WTC11 (cell line): ENCODE measurements at regions not wholly inside any gene's neighbourhood (a gene's known extent, or its start where the extent isn't known, plus 50 kb on each side); places are given as distances from the start of the nearest gene placed in this dataset.

Source experiments
- ATAC-seq: fragments of 200-7000 bp; cut with Tn5 transposase; 2 replicates; pipeline ENCODE4 v1.10.0; 2021; ENCODE audit warnings: mild to moderate bottlenecking, moderate library complexity
- CTCF ChIA-PET: fragments of 300-600 bp; sonication (Branson Sonifier 250); formaldehyde crosslinking; loops from one replicate; lab custom pipeline; 2021; ENCODE audit warnings: antibody characterized with exemption; lab: Charles Lee
- POLR2A ChIA-PET: fragments of 350-600 bp; sonication (Branson Sonifier 250); formaldehyde crosslinking; loops from one replicate; lab custom pipeline; 2021; ENCODE audit warnings: antibody characterized with exemption; lab: Charles Lee
- DNase-seq: peaks from one replicate; pipeline ENCODE4 v3.0.0; 2021; ENCODE audit warnings: low spot score
- H3K27ac Mint-ChIP-seq: 2 replicates; pipeline ENCODE4 v1.8.0; 2021; ENCODE audit warnings: mixed read lengths
- H3K27me3 Mint-ChIP-seq: 2 replicates; pipeline ENCODE4 v1.8.0; 2021; ENCODE audit warnings: low read depth, mild to moderate bottlenecking, moderate library complexity, mixed read lengths
- H3K36me3 Mint-ChIP-seq: 2 replicates; pipeline ENCODE4 v1.8.0; 2021; ENCODE audit warnings: mixed read lengths
- H3K4me1 Mint-ChIP-seq: 2 replicates; pipeline ENCODE4 v1.8.0; 2022; ENCODE audit warnings: mixed read lengths
- H3K4me3 Mint-ChIP-seq: 2 replicates; pipeline ENCODE4 v1.8.0; 2021; ENCODE audit warnings: mild to moderate bottlenecking, moderate library complexity, mixed read lengths
- H3K9me3 Mint-ChIP-seq: 2 replicates; pipeline ENCODE4 v1.8.0; 2021; ENCODE audit warnings: mixed read lengths
- CBFB ChIP-seq: sonication (generic); formaldehyde crosslinking; IDR thresholded peaks from 2 replicates; pipeline ENCODE4 v1.8.1; 2022; ENCODE audit warnings: mild to moderate bottlenecking, low read depth, missing genetic modification reagents
- CREM ChIP-seq: sonication (generic); formaldehyde crosslinking; IDR thresholded peaks from 2 replicates; pipeline ENCODE4 v1.8.1; 2022; ENCODE audit warnings: mild to moderate bottlenecking, missing genetic modification reagents, moderate library complexity
- ESRRA ChIP-seq: sonication (generic); formaldehyde crosslinking; IDR thresholded peaks from 2 replicates; pipeline ENCODE4 v1.8.1; 2022; ENCODE audit warnings: mild to moderate bottlenecking, missing genetic modification reagents, borderline replicate concordance
- FOXJ3 ChIP-seq: sonication (generic); formaldehyde crosslinking; IDR thresholded peaks from 2 replicates; pipeline ENCODE4 v1.9.0; 2021; ENCODE audit warnings: missing genetic modification reagents, mild to moderate bottlenecking, borderline replicate concordance
- FOXP1 ChIP-seq: sonication (generic); formaldehyde crosslinking; IDR thresholded peaks from 2 replicates; pipeline ENCODE4 v1.8.0; 2022; ENCODE audit warnings: missing genetic modification reagents, mild to moderate bottlenecking, moderate library complexity, borderline replicate concordance
- IRF2 ChIP-seq: sonication (generic); formaldehyde crosslinking; IDR thresholded peaks from 2 replicates; pipeline ENCODE4 v1.8.0; 2022; ENCODE audit warnings: low read depth, missing genetic modification reagents, borderline replicate concordance
- KAT7 ChIP-seq: sonication (generic); formaldehyde crosslinking; IDR thresholded peaks from 2 replicates; pipeline ENCODE4 v1.8.1; 2023; ENCODE audit warnings: missing genetic modification reagents, mild to moderate bottlenecking, borderline replicate concordance
- NFATC4 ChIP-seq: fragments of 250-450 bp; sonication (Bioruptor Pico); IDR thresholded peaks from 2 replicates; pipeline ENCODE4 v1.9.0; 2021; ENCODE audit warnings: mild to moderate bottlenecking
- NFE2L1 ChIP-seq: sonication (generic); formaldehyde crosslinking; IDR thresholded peaks from 2 replicates; pipeline ENCODE4 v1.8.1; 2023; ENCODE audit warnings: missing genetic modification reagents
- NFYB ChIP-seq: sonication (generic); formaldehyde crosslinking; conservative IDR thresholded peaks from 2 replicates; pipeline ENCODE4 v1.8.0; 2022; ENCODE audit warnings: low read depth, missing genetic modification reagents
- NR3C1 ChIP-seq: sonication (generic); formaldehyde crosslinking; conservative IDR thresholded peaks from 2 replicates; pipeline ENCODE4 v1.8.1; 2023; ENCODE audit warnings: low read depth, mild to moderate bottlenecking, missing genetic modification reagents
- TCF7 ChIP-seq: sonication (generic); formaldehyde crosslinking; IDR thresholded peaks from 2 replicates; pipeline ENCODE4 v1.8.0; 2022; ENCODE audit warnings: mild to moderate bottlenecking, low read depth, missing genetic modification reagents, moderate library complexity
- TEAD1 ChIP-seq: sonication (generic); formaldehyde crosslinking; IDR thresholded peaks from 2 replicates; pipeline ENCODE4 v1.8.0; 2022; ENCODE audit warnings: mild to moderate bottlenecking, missing genetic modification reagents
- ZBTB21 ChIP-seq: sonication (generic); formaldehyde crosslinking; IDR thresholded peaks from 2 replicates; pipeline ENCODE4 v1.8.1; 2023; ENCODE audit warnings: mild to moderate bottlenecking, missing genetic modification reagents, borderline replicate concordance
- ZNF121 ChIP-seq: sonication (generic); formaldehyde crosslinking; IDR thresholded peaks from 2 replicates; pipeline ENCODE4 v1.8.0; 2023; ENCODE audit warnings: missing genetic modification reagents
- ZNF219 ChIP-seq: sonication (generic); formaldehyde crosslinking; IDR thresholded peaks from 2 replicates; pipeline ENCODE4 v1.8.0; 2023; ENCODE audit warnings: missing genetic modification reagents, mild to moderate bottlenecking, borderline replicate concordance
- ZNF232 ChIP-seq: sonication (generic); formaldehyde crosslinking; IDR thresholded peaks from 2 replicates; pipeline ENCODE4 v1.8.0; 2022; ENCODE audit warnings: mild to moderate bottlenecking, missing genetic modification reagents
- ZNF396 ChIP-seq: fragments of 250-450 bp; sonication (Bioruptor Pico); IDR thresholded peaks from 2 replicates; pipeline ENCODE4 v1.8.0; 2021; ENCODE audit warnings: mild to moderate bottlenecking, moderate library complexity, borderline replicate concordance
- ZNF423 ChIP-seq: fragments of 250-450 bp; sonication (Bioruptor Pico); IDR thresholded peaks from 2 replicates; pipeline ENCODE4 v2.1.2; 2022; ENCODE audit warnings: mild to moderate bottlenecking, moderate library complexity
- TF ChIP-seq, protein P1 (sequence below): sonication (generic); formaldehyde crosslinking; IDR thresholded peaks from 2 replicates; pipeline ENCODE4 v1.8.1; 2022; ENCODE audit warnings: missing genetic modification reagents, borderline replicate concordance
- TF ChIP-seq, protein P2 (sequence below): sonication (generic); formaldehyde crosslinking; IDR thresholded peaks from 2 replicates; pipeline ENCODE4 v1.8.0; 2022; ENCODE audit warnings: mild to moderate bottlenecking, missing genetic modification reagents
- TF ChIP-seq, protein P3 (sequence below): sonication (generic); formaldehyde crosslinking; IDR thresholded peaks from 2 replicates; pipeline ENCODE4 v1.8.0; 2022; ENCODE audit warnings: mild to moderate bottlenecking, missing genetic modification reagents
- TF ChIP-seq, protein P4 (sequence below): sonication (generic); formaldehyde crosslinking; IDR thresholded peaks from 2 replicates; pipeline ENCODE4 v1.8.0; 2022; ENCODE audit warnings: mild to moderate bottlenecking, missing genetic modification reagents
- TF ChIP-seq, protein P5 (sequence below): sonication (generic); formaldehyde crosslinking; IDR thresholded peaks from 2 replicates; pipeline ENCODE4 v1.8.1; 2023; ENCODE audit warnings: mild to moderate bottlenecking, missing genetic modification reagents, borderline replicate concordance
- TF ChIP-seq, protein P6 (sequence below): fragments of 200-600 bp; IDR thresholded peaks from 2 replicates; pipeline ENCODE4 v1.8.0; 2022; ENCODE audit warnings: antibody characterized with exemption
- TF ChIP-seq, protein P7 (sequence below): sonication (generic); formaldehyde crosslinking; IDR thresholded peaks from 2 replicates; pipeline ENCODE4 v1.8.1; 2022; ENCODE audit warnings: low read depth, mild to moderate bottlenecking, moderate library complexity, missing genetic modification reagents, borderline replicate concordance

DNA sequence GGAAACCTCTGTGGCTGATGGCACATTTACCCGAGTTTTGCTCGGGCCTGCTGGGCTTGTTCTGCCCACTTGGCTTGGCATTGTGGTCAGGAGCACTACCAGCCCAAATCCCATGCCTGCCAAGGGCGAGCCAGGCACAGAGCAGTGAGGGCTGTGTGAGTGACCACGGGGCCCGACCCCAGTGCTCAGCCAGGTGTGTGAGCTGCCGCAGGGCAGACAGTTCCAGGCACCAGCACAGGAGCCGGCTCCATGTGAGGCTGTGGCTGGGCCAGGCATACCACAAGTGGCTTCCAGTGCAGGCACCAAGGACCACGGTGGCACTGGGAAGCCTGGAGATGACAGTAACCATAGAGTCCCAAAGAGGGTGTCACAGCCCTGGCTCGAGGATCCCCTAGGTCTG, 1225.5 kb upstream of the GJE1 start:
- ATAC-seq = no peak
- ChIA-PET POLR2A (no interaction called here), CTCF (no interaction called here)
- Mint-ChIP-seq H3K27ac (no peak overlapping the region), H3K27me3 (no peaks in the 10 kb centered on the region), H3K9me3 (peaks cover 22% of the 10 kb centered on the region), H3K4me1 (peaks cover 2% of the 10 kb centered on the region), H3K4me3 (no peak overlapping the region), H3K36me3 (peaks cover 12% of the 10 kb centered on the region)
- no peak for DNase-seq
- TF ChIP-seq, protein P1, sequence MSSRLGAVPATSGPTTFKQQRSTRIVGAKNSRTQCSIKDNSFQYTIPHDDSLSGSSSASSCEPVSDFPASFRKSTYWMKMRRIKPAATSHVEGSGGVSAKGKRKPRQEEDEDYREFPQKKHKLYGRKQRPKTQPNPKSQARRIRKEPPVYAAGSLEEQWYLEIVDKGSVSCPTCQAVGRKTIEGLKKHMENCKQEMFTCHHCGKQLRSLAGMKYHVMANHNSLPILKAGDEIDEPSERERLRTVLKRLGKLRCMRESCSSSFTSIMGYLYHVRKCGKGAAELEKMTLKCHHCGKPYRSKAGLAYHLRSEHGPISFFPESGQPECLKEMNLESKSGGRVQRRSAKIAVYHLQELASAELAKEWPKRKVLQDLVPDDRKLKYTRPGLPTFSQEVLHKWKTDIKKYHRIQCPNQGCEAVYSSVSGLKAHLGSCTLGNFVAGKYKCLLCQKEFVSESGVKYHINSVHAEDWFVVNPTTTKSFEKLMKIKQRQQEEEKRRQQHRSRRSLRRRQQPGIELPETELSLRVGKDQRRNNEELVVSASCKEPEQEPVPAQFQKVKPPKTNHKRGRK = no peak
- TF ChIP-seq NFE2L1 (no peak), NR3C1 (CRISPR knock-in tag) (no peak), FOXP1 (CRISPR knock-in tag) (no peak), ESRRA (no peak), ZNF121 (CRISPR knock-in tag) (no peak), TEAD1 (CRISPR knock-in tag) (no peak), TCF7 (CRISPR knock-in tag) (no peak), CBFB (no peak), ZNF396 (CRISPR knock-in tag) (no peak), ZNF423 (CRISPR knock-in tag) (no peak), CREM (CRISPR knock-in tag) (no peak), NFATC4 (CRISPR knock-in tag) (no peak), ZBTB21 (no peak), IRF2 (no peak), ZNF232 (CRISPR knock-in tag) (no peak)
- TF ChIP-seq, protein P2, sequence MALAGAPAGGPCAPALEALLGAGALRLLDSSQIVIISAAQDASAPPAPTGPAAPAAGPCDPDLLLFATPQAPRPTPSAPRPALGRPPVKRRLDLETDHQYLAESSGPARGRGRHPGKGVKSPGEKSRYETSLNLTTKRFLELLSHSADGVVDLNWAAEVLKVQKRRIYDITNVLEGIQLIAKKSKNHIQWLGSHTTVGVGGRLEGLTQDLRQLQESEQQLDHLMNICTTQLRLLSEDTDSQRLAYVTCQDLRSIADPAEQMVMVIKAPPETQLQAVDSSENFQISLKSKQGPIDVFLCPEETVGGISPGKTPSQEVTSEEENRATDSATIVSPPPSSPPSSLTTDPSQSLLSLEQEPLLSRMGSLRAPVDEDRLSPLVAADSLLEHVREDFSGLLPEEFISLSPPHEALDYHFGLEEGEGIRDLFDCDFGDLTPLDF (CRISPR knock-in tag) = no peak
- TF ChIP-seq, protein P3, sequence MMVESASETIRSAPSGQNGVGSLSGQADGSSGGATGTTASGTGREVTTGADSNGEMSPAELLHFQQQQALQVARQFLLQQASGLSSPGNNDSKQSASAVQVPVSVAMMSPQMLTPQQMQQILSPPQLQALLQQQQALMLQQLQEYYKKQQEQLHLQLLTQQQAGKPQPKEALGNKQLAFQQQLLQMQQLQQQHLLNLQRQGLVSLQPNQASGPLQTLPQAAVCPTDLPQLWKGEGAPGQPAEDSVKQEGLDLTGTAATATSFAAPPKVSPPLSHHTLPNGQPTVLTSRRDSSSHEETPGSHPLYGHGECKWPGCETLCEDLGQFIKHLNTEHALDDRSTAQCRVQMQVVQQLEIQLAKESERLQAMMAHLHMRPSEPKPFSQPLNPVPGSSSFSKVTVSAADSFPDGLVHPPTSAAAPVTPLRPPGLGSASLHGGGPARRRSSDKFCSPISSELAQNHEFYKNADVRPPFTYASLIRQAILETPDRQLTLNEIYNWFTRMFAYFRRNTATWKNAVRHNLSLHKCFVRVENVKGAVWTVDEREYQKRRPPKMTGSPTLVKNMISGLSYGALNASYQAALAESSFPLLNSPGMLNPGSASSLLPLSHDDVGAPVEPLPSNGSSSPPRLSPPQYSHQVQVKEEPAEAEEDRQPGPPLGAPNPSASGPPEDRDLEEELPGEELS (CRISPR knock-in tag) = no peak
- TF ChIP-seq, protein P4, sequence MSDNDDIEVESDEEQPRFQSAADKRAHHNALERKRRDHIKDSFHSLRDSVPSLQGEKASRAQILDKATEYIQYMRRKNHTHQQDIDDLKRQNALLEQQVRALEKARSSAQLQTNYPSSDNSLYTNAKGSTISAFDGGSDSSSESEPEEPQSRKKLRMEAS (CRISPR knock-in tag) = no peak
- TF ChIP-seq, all 79 proteins: peak for 0

DNA sequence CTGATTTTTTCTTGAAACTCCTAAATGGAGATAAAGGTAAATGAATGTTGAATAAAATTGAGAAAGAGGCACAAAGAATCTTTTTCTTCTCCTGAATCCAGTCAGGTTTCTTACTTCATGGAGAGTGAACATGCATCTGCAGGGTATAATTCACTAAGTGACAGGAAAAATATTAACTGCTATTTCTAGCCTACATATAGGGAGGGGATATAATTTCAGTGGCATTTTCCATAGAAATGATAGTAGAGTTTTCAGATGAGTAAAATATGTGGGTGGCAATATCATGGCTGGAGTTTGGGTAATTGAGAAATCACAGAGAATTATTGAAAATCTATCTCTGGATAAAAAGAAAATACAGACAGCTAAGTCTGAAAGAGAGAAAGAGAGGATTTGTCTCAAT, 1227.0 kb upstream of the GJE1 start:
- Mint-ChIP-seq H3K4me3 (no peak overlapping the region), H3K4me1 (no peaks in the 10 kb centered on the region), H3K27ac (no peak overlapping the region), H3K27me3 (no peaks in the 10 kb centered on the region; the same call in 1 of the 2 replicates), H3K9me3 (peaks cover 36% of the 10 kb centered on the region), H3K36me3 (peaks cover 24% of the 10 kb centered on the region)
- no peak for ATAC-seq
- DNase-seq = no peak
- ChIA-PET CTCF (no interaction called here), POLR2A (no interaction called here)
- TF ChIP-seq, protein P5, sequence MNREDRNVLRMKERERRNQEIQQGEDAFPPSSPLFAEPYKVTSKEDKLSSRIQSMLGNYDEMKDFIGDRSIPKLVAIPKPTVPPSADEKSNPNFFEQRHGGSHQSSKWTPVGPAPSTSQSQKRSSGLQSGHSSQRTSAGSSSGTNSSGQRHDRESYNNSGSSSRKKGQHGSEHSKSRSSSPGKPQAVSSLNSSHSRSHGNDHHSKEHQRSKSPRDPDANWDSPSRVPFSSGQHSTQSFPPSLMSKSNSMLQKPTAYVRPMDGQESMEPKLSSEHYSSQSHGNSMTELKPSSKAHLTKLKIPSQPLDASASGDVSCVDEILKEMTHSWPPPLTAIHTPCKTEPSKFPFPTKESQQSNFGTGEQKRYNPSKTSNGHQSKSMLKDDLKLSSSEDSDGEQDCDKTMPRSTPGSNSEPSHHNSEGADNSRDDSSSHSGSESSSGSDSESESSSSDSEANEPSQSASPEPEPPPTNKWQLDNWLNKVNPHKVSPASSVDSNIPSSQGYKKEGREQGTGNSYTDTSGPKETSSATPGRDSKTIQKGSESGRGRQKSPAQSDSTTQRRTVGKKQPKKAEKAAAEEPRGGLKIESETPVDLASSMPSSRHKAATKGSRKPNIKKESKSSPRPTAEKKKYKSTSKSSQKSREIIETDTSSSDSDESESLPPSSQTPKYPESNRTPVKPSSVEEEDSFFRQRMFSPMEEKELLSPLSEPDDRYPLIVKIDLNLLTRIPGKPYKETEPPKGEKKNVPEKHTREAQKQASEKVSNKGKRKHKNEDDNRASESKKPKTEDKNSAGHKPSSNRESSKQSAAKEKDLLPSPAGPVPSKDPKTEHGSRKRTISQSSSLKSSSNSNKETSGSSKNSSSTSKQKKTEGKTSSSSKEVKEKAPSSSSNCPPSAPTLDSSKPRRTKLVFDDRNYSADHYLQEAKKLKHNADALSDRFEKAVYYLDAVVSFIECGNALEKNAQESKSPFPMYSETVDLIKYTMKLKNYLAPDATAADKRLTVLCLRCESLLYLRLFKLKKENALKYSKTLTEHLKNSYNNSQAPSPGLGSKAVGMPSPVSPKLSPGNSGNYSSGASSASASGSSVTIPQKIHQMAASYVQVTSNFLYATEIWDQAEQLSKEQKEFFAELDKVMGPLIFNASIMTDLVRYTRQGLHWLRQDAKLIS (CRISPR knock-in tag) = no peak
- TF ChIP-seq, protein P6, sequence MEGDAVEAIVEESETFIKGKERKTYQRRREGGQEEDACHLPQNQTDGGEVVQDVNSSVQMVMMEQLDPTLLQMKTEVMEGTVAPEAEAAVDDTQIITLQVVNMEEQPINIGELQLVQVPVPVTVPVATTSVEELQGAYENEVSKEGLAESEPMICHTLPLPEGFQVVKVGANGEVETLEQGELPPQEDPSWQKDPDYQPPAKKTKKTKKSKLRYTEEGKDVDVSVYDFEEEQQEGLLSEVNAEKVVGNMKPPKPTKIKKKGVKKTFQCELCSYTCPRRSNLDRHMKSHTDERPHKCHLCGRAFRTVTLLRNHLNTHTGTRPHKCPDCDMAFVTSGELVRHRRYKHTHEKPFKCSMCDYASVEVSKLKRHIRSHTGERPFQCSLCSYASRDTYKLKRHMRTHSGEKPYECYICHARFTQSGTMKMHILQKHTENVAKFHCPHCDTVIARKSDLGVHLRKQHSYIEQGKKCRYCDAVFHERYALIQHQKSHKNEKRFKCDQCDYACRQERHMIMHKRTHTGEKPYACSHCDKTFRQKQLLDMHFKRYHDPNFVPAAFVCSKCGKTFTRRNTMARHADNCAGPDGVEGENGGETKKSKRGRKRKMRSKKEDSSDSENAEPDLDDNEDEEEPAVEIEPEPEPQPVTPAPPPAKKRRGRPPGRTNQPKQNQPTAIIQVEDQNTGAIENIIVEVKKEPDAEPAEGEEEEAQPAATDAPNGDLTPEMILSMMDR = no peak
- TF ChIP-seq, protein P7, sequence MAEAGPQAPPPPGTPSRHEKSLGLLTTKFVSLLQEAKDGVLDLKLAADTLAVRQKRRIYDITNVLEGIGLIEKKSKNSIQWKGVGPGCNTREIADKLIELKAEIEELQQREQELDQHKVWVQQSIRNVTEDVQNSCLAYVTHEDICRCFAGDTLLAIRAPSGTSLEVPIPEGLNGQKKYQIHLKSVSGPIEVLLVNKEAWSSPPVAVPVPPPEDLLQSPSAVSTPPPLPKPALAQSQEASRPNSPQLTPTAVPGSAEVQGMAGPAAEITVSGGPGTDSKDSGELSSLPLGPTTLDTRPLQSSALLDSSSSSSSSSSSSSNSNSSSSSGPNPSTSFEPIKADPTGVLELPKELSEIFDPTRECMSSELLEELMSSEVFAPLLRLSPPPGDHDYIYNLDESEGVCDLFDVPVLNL = no peak
- TF ChIP-seq KAT7 (CRISPR knock-in tag) (no peak), FOXJ3 (CRISPR knock-in tag) (no peak), NFYB (CRISPR knock-in tag) (no peak), ZNF219 (CRISPR knock-in tag) (no peak)
- TF ChIP-seq, protein P4 (CRISPR knock-in tag) = no peak
